ENCODE measurements at regions not wholly inside any gene's neighbourhood (a gene's known extent, or its start where the extent isn't known, plus 50 kb on each side); places are given as distances from the start of the nearest gene placed in this dataset.

DNA sequence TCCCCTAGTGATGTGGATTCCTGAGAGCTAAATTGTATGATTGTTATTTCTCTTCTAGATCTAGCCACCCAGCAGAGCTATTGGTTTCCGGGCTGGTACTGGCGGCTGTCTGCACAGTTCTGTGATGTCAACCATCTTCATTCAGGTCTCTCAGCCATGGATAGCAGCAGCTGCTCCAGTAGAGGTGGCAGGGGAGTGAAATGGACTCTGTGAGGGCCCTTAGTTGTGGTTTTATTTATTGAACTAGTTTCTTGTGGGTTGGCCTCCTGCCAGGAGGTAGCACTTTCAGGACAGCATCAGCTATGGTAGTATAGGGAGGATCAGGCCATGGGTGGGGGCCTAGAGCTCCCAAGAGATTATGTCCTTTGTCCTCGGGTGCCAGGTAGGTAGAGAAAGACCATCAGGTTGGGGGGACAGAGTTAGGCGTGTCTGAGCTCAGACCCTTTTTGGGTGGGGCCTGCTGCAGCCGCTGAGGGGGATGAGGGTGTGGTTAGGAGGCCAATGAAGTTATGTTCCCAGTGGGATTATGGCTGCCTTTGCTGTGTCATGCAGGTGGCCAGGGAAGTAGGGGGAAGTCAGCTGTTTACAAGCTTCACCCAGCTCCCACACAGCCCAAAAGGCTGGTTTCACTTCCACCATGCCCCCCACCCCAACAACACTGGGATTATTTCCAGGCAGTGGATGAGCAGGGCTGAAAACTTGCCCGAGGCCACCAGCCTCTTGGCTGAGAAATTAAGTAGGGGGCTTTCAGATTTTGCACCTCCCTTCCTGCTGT is 55.1 kb upstream of the RGS4 start:
- 0 out of 2 replicates have a peak, but pooled peaks cover 7% of the 10 kb centered on the region for H3K36me3 Mint-ChIP-seq (ENCODE audit: low read depth)
- H3K27me3 Mint-ChIP-seq (ENCODE audit: insufficient read depth) = no peaks in the 10 kb centered on the region
- TF ChIP-seq CTCF (IDR thresholded peaks at IDR 0.05) = no peak
- H3K4me1 Mint-ChIP-seq (ENCODE audit: low read depth) = no peaks in the 10 kb centered on the region
- DNase-seq = no peak
- H3K27ac Mint-ChIP-seq = no peak overlapping the region
- no peaks in the 10 kb centered on the region for H3K9me3 Mint-ChIP-seq
- no peak overlapping the region for H3K4me3 Mint-ChIP-seq

DNA sequence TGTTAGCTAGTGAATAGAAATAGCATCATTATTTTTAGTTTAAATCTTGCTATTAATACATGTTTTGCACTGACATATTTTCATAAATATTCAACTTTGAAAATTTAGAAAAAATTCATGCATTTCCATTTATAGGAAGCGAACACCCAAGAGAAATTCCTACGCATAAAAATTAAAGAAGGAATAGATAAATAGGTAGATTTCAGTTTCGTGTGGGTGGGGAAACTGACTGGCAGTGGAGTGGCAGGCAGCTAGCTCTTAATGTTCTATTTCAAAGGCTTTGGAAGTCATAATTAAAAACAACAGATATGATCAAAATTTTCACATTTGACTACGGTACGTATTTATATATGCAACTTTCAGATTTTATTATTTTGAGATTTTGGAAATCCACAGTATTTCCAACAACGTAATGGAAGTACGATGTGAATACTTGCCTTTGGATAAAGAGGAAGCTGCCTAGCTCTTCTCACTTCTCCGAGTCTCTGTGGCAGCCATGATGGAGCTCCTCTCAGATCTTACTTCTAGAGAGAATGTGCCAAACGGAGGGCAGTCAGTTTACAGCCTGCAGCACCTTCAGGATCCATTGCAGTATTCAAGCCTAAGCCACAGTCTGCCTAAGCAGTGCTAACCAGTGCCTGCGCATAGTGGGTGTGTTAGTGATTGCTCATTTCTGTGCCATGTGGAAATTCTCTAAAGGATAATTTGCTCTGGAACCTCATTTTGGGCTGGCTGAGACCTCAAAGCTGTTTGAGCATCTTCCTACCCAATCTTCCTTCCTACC is 62.9 kb upstream of the RGS4 start:
- no peaks in the 10 kb centered on the region for H3K36me3 Mint-ChIP-seq (ENCODE audit: low read depth)
- no peak overlapping the region for H3K27ac Mint-ChIP-seq
- TF ChIP-seq CTCF (IDR thresholded peaks at IDR 0.05) = no peak
- DNase-seq = no peak
- no peaks in the 10 kb centered on the region for H3K9me3 Mint-ChIP-seq
- peaks cover 10% of the 10 kb centered on the region; the same call in 1 of the 2 replicates for H3K4me1 Mint-ChIP-seq (ENCODE audit: low read depth)
- H3K4me3 Mint-ChIP-seq = no peak overlapping the region
- peaks cover 2% of the 10 kb centered on the region for H3K27me3 Mint-ChIP-seq (ENCODE audit: insufficient read depth)

DNA sequence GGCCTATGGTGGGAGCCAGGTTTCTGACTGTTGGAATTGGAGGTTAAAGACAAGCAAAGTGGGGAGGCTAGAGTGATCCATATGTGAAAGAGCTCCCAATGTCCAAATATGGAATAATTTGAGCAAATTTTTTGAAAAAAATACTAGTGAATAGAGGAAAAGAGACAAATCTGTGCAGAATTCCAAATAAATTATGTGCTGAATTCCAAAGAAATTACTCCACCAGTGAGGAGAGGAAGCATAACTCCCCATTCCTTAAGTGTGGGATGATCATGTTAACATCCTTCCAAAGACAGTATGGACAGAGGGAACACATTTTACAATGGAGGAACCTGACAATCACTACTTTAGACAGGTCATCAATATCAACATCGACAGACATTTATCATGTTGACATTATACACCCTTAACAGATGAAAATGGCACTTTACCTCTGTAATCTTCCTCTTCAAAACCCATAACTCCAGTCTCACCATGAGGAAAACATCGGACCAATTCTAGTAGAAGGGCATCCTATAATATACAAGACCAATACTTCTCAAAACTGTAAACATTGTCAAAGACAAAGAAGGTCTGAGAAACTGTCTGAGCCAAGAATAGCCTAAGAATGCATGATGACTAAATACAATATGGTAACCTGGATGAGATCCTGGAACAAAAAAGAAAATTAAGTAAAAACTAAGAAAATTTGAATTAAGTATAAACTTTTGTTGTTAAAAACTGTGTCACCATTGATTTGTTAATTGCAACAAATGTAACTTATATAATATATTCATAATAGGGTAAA is 71.5 kb upstream of the RGS4 start:
- Mint-ChIP-seq H3K27ac (peak overlapping the region; percentile 92), H3K4me1 (ENCODE audit: low read depth) (peaks cover 62% of the 10 kb centered on the region), H3K27me3 (ENCODE audit: insufficient read depth) (peaks cover 2% of the 10 kb centered on the region), H3K9me3 (no peaks in the 10 kb centered on the region), H3K36me3 (ENCODE audit: low read depth) (peaks cover 5% of the 10 kb centered on the region; the same call in 1 of the 2 replicates), H3K4me3 (peak overlapping the region; percentile 73)
- TF ChIP-seq CTCF (IDR thresholded peaks at IDR 0.05) = no peak
- peak; percentile 46 for DNase-seq

- H3K27ac Mint-ChIP-seq = no peak overlapping the region; the same call in 1 of the 2 replicates
- no peaks in the 10 kb centered on the region for H3K9me3 Mint-ChIP-seq
- H3K4me3 Mint-ChIP-seq = no peak overlapping the region; the same call in 1 of the 2 replicates
- H3K27me3 Mint-ChIP-seq (ENCODE audit: insufficient read depth) = no peaks in the 10 kb centered on the region; the same call in 1 of the 2 replicates
- no peak for DNase-seq
- H3K36me3 Mint-ChIP-seq (ENCODE audit: low read depth) = peaks cover 5% of the 10 kb centered on the region; the same call in 1 of the 2 replicates
- TF ChIP-seq CTCF (IDR thresholded peaks at IDR 0.05) = no peak
- H3K4me1 Mint-ChIP-seq (ENCODE audit: low read depth) = peaks cover 67% of the 10 kb centered on the region
Observed at GRCh38 chr1:162996261-162996660, 72.9 kb upstream of the RGS4 start.

- Mint-ChIP-seq H3K4me3 (no peak overlapping the region), H3K27me3 (ENCODE audit: insufficient read depth) (no peaks in the 10 kb centered on the region; the same call in 1 of the 2 replicates), H3K9me3 (no peaks in the 10 kb centered on the region), H3K4me1 (ENCODE audit: low read depth) (peaks cover 72% of the 10 kb centered on the region), H3K27ac (no peak overlapping the region), H3K36me3 (ENCODE audit: low read depth) (peaks cover 5% of the 10 kb centered on the region; the same call in 1 of the 2 replicates)
- no peak for DNase-seq
- TF ChIP-seq CTCF (IDR thresholded peaks at IDR 0.05) = no peak
Observed at GRCh38 chr1:162994921-162995320, 74.2 kb upstream of the RGS4 start.
